SU-DHL-6 (cell line): ENCODE measurements at regions not wholly inside any gene's neighbourhood (a gene's known extent, or its start where the extent isn't known, plus 50 kb on each side); places are given as distances from the start of the nearest gene placed in this dataset.
A peak's percentile ranks its signal among the peaks of the same experiment; 100 is the strongest.

ENCODE experiments used
- H2AFZ ChIP-seq: fragments of 200-600 bp; sonication (generic); 2 replicates; pipeline ENCODE4 v1.6.1; 2014; ENCODE audit warnings: low read depth, mild to moderate bottlenecking, moderate library complexity, mixed read lengths, antibody characterized with exemption, low read length; ENCODE audit not compliant: severe bottlenecking
- H3F3A ChIP-seq: fragments of 200-600 bp; shearing (Covaris generic); 2 replicates; pipeline ENCODE4 v1.6.0; 2016; ENCODE audit warnings: antibody characterized with exemption, mild to moderate bottlenecking; ENCODE audit not compliant: insufficient read depth
- H3K27ac ChIP-seq: fragments of 200-600 bp; sonication (generic); 2 replicates; pipeline ENCODE4 v1.5.1; 2016; ENCODE audit warnings: low read depth, mild to moderate bottlenecking, low read length, moderate library complexity, mixed read lengths
- H3K27me3 ChIP-seq: fragments of 200-600 bp; sonication (generic), shearing (Covaris generic); 2 replicates; pipeline ENCODE4 v1.6.0; 2014; ENCODE audit warnings: mild to moderate bottlenecking, low read length
- H3K36me3 ChIP-seq: fragments of 200-600 bp; sonication (generic); 2 replicates; pipeline ENCODE4 v1.6.1; 2014; ENCODE audit warnings: mild to moderate bottlenecking, low read length, mixed read lengths
- H3K4me2 ChIP-seq: fragments of 300-600, 200-600 bp; shearing (Covaris generic), sonication (generic); 2 replicates; pipeline ENCODE4 v1.6.0; 2014; ENCODE audit warnings: low read length, low read depth, mild to moderate bottlenecking; ENCODE audit not compliant: poor library complexity, severe bottlenecking
- H3K4me3 ChIP-seq: fragments of 200-600 bp; sonication (generic); 2 replicates; pipeline ENCODE4 v1.5.1; 2014; ENCODE audit warnings: antibody characterized with exemption, low read length, mild to moderate bottlenecking, mixed read lengths; ENCODE audit not compliant: insufficient read depth, poor library complexity, severe bottlenecking
- H3K79me2 ChIP-seq: fragments of 200-600 bp; sonication (generic); 2 replicates; pipeline ENCODE4 v1.6.1; 2014; ENCODE audit warnings: mild to moderate bottlenecking, low read length, moderate library complexity; ENCODE audit not compliant: insufficient read depth
- H3K9ac ChIP-seq: fragments of 200-600 bp; sonication (generic); 2 replicates; pipeline ENCODE4 v1.7.0; 2014; ENCODE audit warnings: mild to moderate bottlenecking, low read length
- H3K9me2 ChIP-seq: fragments of 200-600 bp; sonication (generic); replicated peaks from 2 replicates; pipeline ENCODE4 v1.6.1; 2014; ENCODE audit warnings: low read length; ENCODE audit not compliant: insufficient read depth
- H3K9me3 ChIP-seq: fragments of 200-600 bp; sonication (generic); 2 replicates; pipeline ENCODE4 v1.6.1; 2014; ENCODE audit warnings: low read length, mixed read lengths; ENCODE audit not compliant: insufficient read depth
- H4K20me1 ChIP-seq: fragments of 200-600 bp; sonication (generic); 2 replicates; pipeline ENCODE4 v1.6.1; 2014; ENCODE audit warnings: low read depth, mild to moderate bottlenecking, antibody characterized with exemption, low read length, moderate library complexity, mixed read lengths
- CTCF ChIP-seq: fragments of 200-600 bp; sonication (generic); IDR thresholded peaks from one replicate; pipeline ENCODE4 v1.5.1; 2017; ENCODE audit warnings: antibody characterized with exemption, mild to moderate bottlenecking, low read length, moderate library complexity; ENCODE audit not compliant: insufficient read depth, poor library complexity, severe bottlenecking
- EZH2phosphoT487 ChIP-seq: fragments of 200-600 bp; sonication (generic), shearing (Covaris generic); conservative IDR thresholded peaks from 2 replicates; pipeline ENCODE4 v1.6.1; 2018; ENCODE audit warnings: mild to moderate bottlenecking, antibody characterized with exemption, low read length, moderate library complexity, mixed read lengths

- H3F3A ChIP-seq, result peaks cover 4% of the 10 kb centered on the region
- peak overlapping the region; percentile 10 for H3K4me3 ChIP-seq
- H3K36me3 ChIP-seq, result no peaks in the 10 kb centered on the region
- H3K9ac ChIP-seq, result peak overlapping the region; percentile 36; the same call in 1 of the 2 replicates
- H3K27ac ChIP-seq, result peak overlapping the region; percentile 84
- H4K20me1 ChIP-seq, result no peaks in the 10 kb centered on the region
- TF ChIP-seq EZH2phosphoT487 (no peak), CTCF (no peak)
- H2AFZ ChIP-seq, result peak overlapping the region; percentile 63
- H3K27me3 ChIP-seq, result no peaks in the 10 kb centered on the region
- no peaks in the 10 kb centered on the region for H3K9me2 ChIP-seq
- no peaks in the 10 kb centered on the region for H3K79me2 ChIP-seq
- peak overlapping the region; percentile 59 for H3K4me2 ChIP-seq
- no peaks in the 10 kb centered on the region for H3K9me3 ChIP-seq
Measured at GRCh38 chr3:62954580-62954979, 79.4 kb upstream of the CADPS start.

GRCh38 chr3:62955126-62955525 lies 79.9 kb upstream of the CADPS start:
- no peak for TF ChIP-seq CTCF
- TF ChIP-seq EZH2phosphoT487, result no peak
- Histone ChIP-seq H3K9me3 (no peaks in the 10 kb centered on the region), H2AFZ (peak overlapping the region; percentile 63), H3K79me2 (no peaks in the 10 kb centered on the region), H3K9me2 (no peaks in the 10 kb centered on the region), H3K4me2 (peak overlapping the region; percentile 59), H3K4me3 (peak overlapping the region; percentile 10), H3K36me3 (no peaks in the 10 kb centered on the region), H4K20me1 (no peaks in the 10 kb centered on the region), H3F3A (peaks cover 4% of the 10 kb centered on the region), H3K9ac (peak overlapping the region; percentile 36; the same call in 1 of the 2 replicates), H3K27ac (peak overlapping the region; percentile 84), H3K27me3 (no peaks in the 10 kb centered on the region)

- no peaks in the 10 kb centered on the region for H3K9me3 ChIP-seq
- H3K79me2 ChIP-seq, result no peaks in the 10 kb centered on the region
- H3K4me3 ChIP-seq, result no peak overlapping the region
- TF ChIP-seq EZH2phosphoT487, result no peak
- TF ChIP-seq CTCF, result no peak
- no peaks in the 10 kb centered on the region for H3K9me2 ChIP-seq
- no peaks in the 10 kb centered on the region for H4K20me1 ChIP-seq
- H3K27me3 ChIP-seq, result no peaks in the 10 kb centered on the region
- H3K36me3 ChIP-seq, result no peaks in the 10 kb centered on the region
- no peak overlapping the region for H3K27ac ChIP-seq
- H3K9ac ChIP-seq, result no peak overlapping the region
- no peak overlapping the region for H3K4me2 ChIP-seq
- H2AFZ ChIP-seq, result peak overlapping the region; percentile 27
- peaks cover 4% of the 10 kb centered on the region for H3F3A ChIP-seq
Measured at GRCh38 chr3:62956411-62956810, 81.2 kb upstream of the CADPS start.
